Endothelial cell of hepatic sinusoid (primary cell): ENCODE measurements at regions not wholly inside any gene's neighbourhood (a gene's known extent, or its start where the extent isn't known, plus 50 kb on each side); places are given as distances from the start of the nearest gene placed in this dataset.
"Not testable (repeated sequence)": the region's sequence is repeated elsewhere in the genome, so short reads cannot be mapped to it uniquely, and the experiment has no call there.

ENCODE experiments used
- in situ Hi-C: cut with HindIII; loops from 2 replicates; pipeline ENCODE4 v1.10.0; 2017; ENCODE audit warnings: low sequenced_read_pairs

GRCh38 chr2:8598295-8599165, 83.3 kb upstream of the ID2 start:
- in situ Hi-C loops, result no loop called here

- in situ Hi-C loops, result no loop called here
These were observed 82.2 kb upstream of the ID2 start for GRCh38 chr2:8599421-8600242.

DNA sequence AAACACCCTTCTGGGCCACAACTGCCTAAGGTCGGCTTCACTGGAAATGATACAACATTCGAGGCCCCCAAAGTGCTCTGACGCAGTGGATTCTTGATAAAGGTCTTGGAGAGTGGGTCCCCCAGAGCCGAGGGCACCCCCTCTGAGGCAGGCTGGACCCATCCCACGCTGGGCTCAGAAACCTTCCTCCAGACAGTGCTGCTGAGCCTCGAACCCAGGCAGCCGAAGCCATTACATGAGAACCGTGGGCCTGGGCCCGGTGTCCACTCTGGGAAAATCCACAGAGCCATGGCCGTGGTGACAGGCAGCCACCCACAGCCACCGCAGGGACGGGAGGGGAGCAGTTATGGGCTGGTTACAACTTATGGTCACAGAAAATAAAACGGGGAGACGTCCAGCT, 81.4 kb upstream of the ID2 start:
- in situ Hi-C loops, result no loop called here

- in situ Hi-C loops, result no loop called here
These were observed 79.0 kb upstream of the ID2 start for GRCh38 chr2:8602809-8603208.

GRCh38 chr2:8603356-8603755, 78.5 kb upstream of the ID2 start:
- in situ Hi-C loops, result not testable (repeated sequence)

GRCh38 chr2:8604262-8604661, 77.6 kb upstream of the ID2 start:
- in situ Hi-C loops, result no loop called here

DNA sequence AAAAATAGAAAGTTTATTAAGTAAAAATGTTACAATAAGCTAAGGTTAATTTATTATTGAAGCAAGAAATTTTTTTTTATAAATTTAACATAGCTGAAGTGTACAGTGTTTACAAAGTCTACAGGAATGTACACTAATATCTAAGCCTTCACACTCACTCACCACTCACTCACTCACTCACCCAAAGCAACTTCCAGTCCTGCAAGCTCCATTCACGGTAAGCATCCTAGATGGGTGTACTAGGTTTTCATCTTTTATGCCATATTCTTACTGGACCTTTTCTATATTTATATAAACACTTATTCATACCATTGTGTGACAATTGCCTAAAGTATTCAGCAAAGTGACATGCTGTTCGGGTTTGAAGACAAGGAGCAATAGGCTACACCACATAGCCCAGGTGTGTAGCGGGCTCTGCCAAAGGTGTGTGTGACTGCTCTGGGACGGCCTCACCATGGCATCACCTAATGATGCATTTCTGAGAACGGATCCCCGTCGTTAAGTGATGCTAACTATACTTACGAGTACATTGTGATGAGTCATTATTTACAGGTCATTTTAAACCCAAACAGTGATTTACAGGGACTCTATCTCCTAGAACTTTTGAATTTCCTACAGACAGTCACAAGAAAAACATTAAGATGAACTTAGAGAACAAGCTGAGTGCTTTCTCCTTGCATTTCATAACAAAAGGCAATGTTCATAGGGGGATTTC, 76.3 kb upstream of the ID2 start:
- in situ Hi-C loops, result no loop called here

DNA sequence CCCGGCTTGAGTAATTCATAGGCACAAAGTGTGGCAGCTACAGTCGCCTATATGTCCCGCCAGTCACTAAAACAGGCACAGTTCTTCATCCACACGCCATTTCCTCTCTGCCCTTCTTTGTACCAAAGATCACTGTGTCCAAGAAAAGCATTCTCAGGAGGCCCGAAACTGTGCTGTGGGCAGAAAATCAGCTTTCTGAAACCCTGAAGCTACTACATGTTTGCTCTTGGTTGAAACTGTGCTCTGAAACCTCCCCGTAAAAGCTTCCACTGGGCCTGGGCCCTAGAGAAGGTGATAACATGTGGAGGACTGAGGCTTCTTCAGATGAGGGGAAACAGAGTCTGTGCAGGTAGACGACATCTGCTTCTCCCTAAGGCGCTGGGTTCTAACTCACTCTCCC, 75.6 kb upstream of the ID2 start:
- in situ Hi-C loops, result no loop called here

DNA sequence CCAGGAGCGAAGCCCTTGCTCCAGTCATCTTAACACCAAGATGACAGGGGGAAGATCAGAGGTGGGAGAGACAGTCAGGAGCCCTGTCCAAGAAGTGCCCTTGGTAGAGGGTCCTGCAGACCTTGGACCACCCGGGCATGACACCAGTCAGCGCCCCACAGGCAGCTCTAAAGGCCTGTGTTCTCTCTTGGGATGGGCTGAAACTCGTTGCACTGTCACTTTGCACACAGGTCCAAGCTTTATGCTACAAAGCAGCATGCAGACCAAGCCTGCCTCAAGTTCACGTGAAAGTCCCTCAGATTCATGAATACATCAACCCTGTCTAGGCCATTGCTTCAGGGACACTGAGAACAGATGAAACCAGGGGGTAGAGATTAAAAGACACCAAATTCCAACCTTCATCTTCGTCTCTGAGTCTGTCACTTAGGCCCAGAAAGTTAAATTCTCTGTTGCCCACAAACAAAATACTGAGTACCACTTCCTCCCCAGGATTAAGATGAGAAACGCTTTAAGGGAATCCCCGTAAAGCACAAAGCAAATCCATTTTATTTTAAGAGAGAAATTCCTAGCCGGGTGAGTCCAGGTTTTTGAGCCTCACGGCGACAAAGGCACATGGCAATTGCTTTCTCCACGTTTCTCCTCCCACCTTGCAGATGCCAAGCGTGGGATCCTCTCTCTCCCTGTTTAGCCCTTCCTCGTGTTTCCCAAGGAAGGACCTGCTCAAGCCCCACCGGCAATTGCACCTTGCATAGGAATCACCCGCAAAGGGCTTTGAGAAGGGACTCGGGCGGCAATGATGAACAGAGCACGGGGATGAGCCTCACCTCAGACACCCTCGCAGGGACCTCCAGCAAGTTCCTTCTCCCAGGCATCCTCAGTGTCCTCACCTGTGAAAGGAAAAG, 75.0 kb upstream of the ID2 start:
- in situ Hi-C loops, result no loop called here

- in situ Hi-C loops, result no loop called here
These were observed 74.2 kb upstream of the ID2 start for GRCh38 chr2:8607606-8608005.

DNA sequence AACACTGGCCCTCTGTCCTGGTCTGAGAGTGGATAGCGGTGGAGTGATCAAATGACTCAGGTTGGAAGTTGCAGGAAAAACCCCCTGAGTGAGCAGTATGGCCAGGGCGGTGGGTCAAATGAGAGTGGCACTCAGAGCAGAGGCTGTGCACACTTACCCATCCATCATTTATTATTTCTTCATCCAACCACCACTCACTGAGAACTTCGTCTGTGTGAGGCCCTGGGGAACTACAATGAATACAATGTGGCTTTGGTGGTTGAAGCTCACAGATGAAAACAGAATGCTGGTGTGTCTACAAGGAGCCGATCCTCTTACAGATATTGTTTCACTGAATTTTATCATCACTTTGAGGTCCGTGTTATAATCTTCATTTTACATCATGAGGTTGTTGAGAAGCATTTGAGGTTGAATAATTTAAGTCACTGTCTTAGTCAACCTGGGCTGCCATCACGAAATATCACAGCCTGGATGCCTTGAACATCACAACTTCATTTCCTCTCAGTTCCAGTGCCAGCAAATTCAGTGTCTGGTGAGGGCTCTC, 73.4 kb upstream of the ID2 start:
- in situ Hi-C loops, result no loop called here

DNA sequence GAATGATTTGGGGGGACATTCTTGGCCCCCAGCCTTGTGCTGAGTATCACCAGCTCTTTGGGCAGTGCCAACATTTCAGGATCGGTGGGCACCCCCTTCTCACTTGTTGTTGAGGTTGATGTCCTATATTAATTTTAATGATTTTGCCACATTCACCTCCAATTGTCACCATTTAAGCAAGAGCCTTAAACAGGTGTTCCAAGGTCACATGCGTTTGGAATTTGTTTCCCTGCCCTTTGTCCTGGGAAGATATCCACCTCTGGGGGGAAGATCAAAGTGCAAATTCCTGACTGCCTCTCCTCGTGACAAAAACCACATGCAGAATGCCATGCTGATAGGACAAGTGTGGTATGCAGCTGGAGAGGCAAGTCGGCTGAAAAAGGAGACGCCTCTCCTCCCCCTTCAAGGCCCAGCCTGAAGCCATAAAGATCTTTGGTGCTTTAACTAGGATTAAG, 72.5 kb upstream of the ID2 start:
- in situ Hi-C loops, result no loop called here

- in situ Hi-C loops, result not testable (repeated sequence)
These were observed 71.1 kb upstream of the ID2 start for GRCh38 chr2:8610775-8611174.

DNA sequence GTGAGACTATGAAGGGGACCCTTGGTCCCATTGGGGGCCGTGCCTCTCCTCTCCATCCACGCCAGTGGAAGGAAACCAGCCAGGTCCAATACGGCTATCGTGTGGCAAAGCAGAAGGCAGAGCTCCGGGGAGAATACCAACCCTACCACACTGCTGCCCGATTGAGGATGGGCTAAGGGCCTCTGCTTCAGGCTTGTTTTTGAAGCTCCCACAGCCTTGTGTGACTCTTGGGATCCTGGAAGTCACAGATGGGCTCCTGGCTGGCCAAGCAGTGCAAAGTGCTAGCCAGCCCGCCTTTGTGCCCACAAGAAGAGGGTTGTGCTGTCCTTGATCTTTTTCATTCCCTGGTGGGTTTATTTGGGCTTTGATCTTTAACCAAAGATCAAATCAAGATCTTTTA, 70.6 kb upstream of the ID2 start:
- in situ Hi-C loops, result no loop called here

DNA sequence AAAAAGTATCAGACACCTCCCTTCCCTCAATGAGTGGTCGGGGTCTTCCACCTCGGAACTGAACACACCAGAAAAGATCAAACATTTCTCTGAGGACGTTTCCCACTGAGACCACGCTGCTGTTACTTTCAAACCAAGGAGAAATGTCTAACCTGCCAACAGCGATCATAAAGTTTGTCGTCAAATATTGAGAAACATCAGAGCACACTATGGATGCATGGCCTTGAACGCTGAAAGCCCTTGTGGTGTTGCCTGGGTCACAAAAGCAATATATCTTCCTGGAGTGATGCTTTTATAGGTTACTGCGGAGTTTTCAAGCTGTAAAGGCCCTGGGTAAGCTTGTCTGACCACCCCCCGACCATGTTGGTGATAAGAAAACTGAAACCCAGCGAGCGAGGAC, 70.2 kb upstream of the ID2 start:
- in situ Hi-C loops, result no loop called here

DNA sequence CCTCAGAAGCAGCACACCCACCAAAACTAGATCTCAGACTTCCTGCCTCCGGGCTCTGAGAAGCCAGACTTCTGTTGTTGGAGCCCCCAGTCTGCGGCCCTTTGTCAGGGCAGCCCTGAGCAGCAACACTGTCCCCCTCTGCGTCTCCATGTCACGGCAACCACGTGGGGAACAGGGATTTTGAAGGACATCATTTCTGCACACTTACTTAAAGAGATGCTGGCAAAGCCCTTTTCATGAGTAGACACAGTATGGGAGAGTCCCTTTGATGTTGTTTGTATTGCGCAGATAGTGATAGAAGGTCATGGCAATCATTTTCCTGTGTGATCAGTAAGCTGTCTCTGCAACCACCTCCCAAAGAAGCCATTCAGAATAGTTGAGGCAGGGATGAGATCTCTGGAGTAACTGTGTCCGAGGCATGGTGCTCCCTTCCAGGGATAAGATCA, 69.1 kb upstream of the ID2 start:
- in situ Hi-C loops, result no loop called here

DNA sequence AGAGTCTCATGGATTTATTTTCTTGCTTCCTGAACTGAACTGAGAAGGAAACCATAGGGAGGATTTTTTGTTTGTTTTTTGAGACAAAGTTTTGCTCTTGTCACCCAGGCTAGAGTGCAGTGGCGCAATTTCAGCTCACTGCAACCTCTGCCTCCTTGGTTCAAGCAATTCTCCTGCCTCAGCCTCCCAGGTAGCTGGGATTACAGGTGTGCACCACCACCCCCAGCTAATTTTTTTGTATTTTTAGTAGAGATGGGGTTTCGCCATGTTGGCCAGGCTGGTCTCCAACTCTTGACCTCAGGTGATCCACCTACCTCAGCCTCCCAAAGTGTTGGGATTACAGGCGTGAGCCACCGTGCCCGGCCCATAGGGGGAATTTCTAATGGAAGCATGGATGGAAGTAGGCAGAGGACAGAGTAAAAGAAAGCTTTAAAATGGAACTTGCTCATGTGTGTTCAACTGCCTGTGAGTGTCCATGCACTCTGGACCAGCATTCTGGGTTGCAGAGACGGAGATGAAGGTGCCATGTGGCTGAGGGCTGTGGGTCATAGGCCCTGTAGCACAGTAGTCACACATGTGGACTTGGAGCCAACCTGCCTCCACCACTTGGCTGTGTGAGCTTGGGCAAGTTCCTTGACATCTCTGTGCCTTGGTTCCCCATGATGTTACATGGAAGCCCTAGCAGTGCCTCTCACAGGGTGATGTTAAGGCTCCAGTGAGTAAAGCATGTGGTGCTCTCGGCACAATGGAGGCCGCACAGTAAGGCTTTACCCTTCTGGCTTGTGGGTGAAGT, 68.5 kb upstream of the ID2 start:
- in situ Hi-C loops, result not testable (repeated sequence)

DNA sequence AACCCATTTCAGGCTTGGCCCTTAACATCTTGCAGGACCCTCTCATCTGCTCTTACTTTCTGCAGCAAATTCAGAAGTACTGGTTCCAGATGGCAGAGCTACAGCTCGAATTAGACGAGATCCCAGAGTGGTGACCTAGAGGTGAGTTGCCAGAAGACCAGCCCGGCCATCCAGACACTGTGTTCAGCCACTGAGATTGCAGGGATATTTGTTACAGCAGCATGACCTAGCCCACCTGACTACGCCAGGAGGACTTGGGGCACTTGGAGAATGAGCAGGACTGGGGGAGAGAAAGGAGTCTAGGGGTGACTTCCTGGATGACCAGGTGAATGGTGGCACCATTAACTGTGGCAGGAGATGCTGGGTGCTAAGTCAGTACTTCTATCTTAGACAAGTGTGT, 67.2 kb upstream of the ID2 start:
- in situ Hi-C loops, result no loop called here

DNA sequence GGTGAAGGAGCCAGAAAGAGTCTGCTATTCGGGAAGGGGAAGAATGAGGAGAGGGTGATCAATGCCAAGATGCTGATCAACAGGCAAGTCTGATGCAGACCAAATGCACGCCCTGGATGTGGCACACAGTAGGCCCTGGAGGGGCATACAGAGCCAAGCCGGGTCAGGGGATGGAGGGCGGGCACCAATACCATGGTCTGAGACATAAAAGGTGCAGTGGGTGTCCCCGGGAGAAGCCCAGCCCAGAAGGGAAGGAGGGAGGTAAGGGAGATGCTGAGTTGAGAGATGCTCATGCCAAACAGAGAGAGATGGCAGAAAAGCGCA, 66.6 kb upstream of the ID2 start:
- in situ Hi-C loops, result no loop called here
